Endothelial cell of umbilical vein (primary cell): ENCODE measurements at regions not wholly inside any gene's neighbourhood (a gene's known extent, or its start where the extent isn't known, plus 50 kb on each side); places are given as distances from the start of the nearest gene placed in this dataset.

Source experiments
- BruUV-seq: library from RNA; stranded (reverse); fragments of 400-500 nt; replicated peaks from 2 replicates; lab custom pipeline; 2021; lab: Mats Ljungman, UMichigan
- CTCF ChIA-PET: fragments of 300-600, 350-600 bp; sonication (Branson Sonifier 250); formaldehyde crosslinking; loops from one replicate; lab custom pipeline; 2021; ENCODE audit warnings: antibody characterized with exemption, inconsistent platforms; lab: Charles Lee
- POLR2A ChIA-PET: fragments of 300-600, 350-600 bp; sonication (Branson Sonifier 250); formaldehyde crosslinking; loops from one replicate; lab custom pipeline; 2021; ENCODE audit warnings: antibody characterized with exemption, inconsistent platforms; lab: Charles Lee
- DNase-seq: peaks from one replicate; pipeline ENCODE4 v3.0.0-alpha.2; 2011; ENCODE audit warnings: low read depth, low spot score
- FAIRE-seq: peaks from 2 replicates; lab custom pipeline; 2011; peaks lifted over from hg19 to GRCh38; lab: Jason Lieb, UNC
- H2AFZ ChIP-seq: 2 replicates; pipeline ENCODE4 v1.6.0; 2012; ENCODE audit warnings: low read depth, low read length, control low read depth, inconsistent platforms
- H3K27ac ChIP-seq: 2 replicates; pipeline ENCODE4 v1.5.1; 2011; ENCODE audit warnings: low read depth, mild to moderate bottlenecking, control low read depth, low read length, moderate library complexity; ENCODE audit not compliant: insufficient read depth
- H3K27me3 ChIP-seq, 2 experiments: 2 replicates each; pipeline versions ENCODE4 v1.6.0 to v1.6.1; 2011; ENCODE audit warnings: low read length in 2 of 2, mixed read lengths in 1 of 2; ENCODE audit not compliant: control insufficient read depth in 2 of 2, insufficient read depth in 2 of 2
- H3K36me3 ChIP-seq, 2 experiments: 2 replicates in 1 of 2; 3 replicates in 1 of 2; pipeline ENCODE4 v1.5.1; 2011; ENCODE audit warnings: low read length in 2 of 2, mild to moderate bottlenecking in 1 of 2, moderate library complexity in 1 of 2; ENCODE audit not compliant: control insufficient read depth in 2 of 2, insufficient read depth in 2 of 2; ENCODE audit errors: extremely low read depth in 1 of 2
- H3K4me1 ChIP-seq: 3 replicates; pipeline ENCODE4 v1.5.1; 2011; ENCODE audit warnings: mild to moderate bottlenecking, low read length; ENCODE audit not compliant: control insufficient read depth, insufficient read depth; ENCODE audit errors: extremely low read depth
- H3K4me2 ChIP-seq: 2 replicates; pipeline ENCODE4 v1.6.1; 2011; ENCODE audit warnings: low read length, control low read depth, mixed read lengths; ENCODE audit not compliant: insufficient read depth
- H3K4me3 ChIP-seq, 3 experiments: fragments of 200-600 bp in 1 of 3; sonication (generic), shearing (Covaris generic) in 1 of 3; replicated peaks in 1 of 3; 2 replicates each; pipeline ENCODE4 v1.5.1; 2011 to 2016; ENCODE audit warnings: control low read depth in 3 of 3, low read length in 3 of 3, mild to moderate bottlenecking in 2 of 3, inconsistent platforms in 1 of 3, low read depth in 1 of 3, moderate library complexity in 1 of 3; ENCODE audit not compliant: insufficient read depth in 1 of 3
- H3K79me2 ChIP-seq: 2 replicates; pipeline ENCODE4 v1.6.0; 2012; ENCODE audit warnings: low read length, inconsistent platforms; ENCODE audit not compliant: control insufficient read depth, insufficient read depth
- H3K9ac ChIP-seq: replicated peaks from 2 replicates; pipeline ENCODE3; 2011; ENCODE audit warnings: low read length, control low read depth; ENCODE audit not compliant: insufficient read depth; ENCODE audit errors: extremely low read depth
- H3K9me1 ChIP-seq: replicated peaks from 3 replicates; pipeline ENCODE4 v1.6.0; 2011; ENCODE audit warnings: mild to moderate bottlenecking, low read length; ENCODE audit not compliant: control insufficient read depth, insufficient read depth; ENCODE audit errors: extremely low read depth
- H3K9me3 ChIP-seq: replicated peaks from 2 replicates; pipeline ENCODE4 v1.5.1; 2012; ENCODE audit warnings: low read length, inconsistent platforms; ENCODE audit not compliant: control insufficient read depth, insufficient read depth
- H4K20me1 ChIP-seq: replicated peaks from 2 replicates; pipeline ENCODE3; 2011; ENCODE audit warnings: mild to moderate bottlenecking, low read length; ENCODE audit not compliant: control insufficient read depth, insufficient read depth; ENCODE audit errors: extremely low read depth
- CTCF ChIP-seq, 2 donors: IDR thresholded peaks; 1 replicate in 1 of 2; 2 replicates in 1 of 2; pipeline ENCODE4 v1.5.1; 2011; ENCODE audit warnings: low read length in 2 of 2, mild to moderate bottlenecking in 2 of 2, moderate library complexity in 2 of 2, control low read depth in 1 of 2, inconsistent platforms in 1 of 2, low read depth in 1 of 2; ENCODE audit not compliant: insufficient read depth in 1 of 2; ENCODE audit errors: extremely low read depth in 1 of 2
- EZH2 ChIP-seq: IDR thresholded peaks from 2 replicates; pipeline ENCODE4 v1.6.1; 2012; ENCODE audit warnings: borderline replicate concordance, low read depth, mild to moderate bottlenecking, moderate library complexity, low read length, inconsistent platforms; ENCODE audit not compliant: severe bottlenecking
- FOS ChIP-seq: IDR thresholded peaks from 2 replicates; pipeline ENCODE4 v1.6.1; 2011; ENCODE audit warnings: mild to moderate bottlenecking, low read length, moderate library complexity, borderline replicate concordance; ENCODE audit not compliant: insufficient read depth
- GATA2 ChIP-seq: IDR thresholded peaks from 2 replicates; pipeline ENCODE4 v1.7.0; 2011; ENCODE audit warnings: low read depth, mild to moderate bottlenecking, moderate library complexity, mixed read lengths, low read length; ENCODE audit not compliant: insufficient read length, insufficient read depth
- JUN ChIP-seq: IDR thresholded peaks from 2 replicates; pipeline ENCODE4 v1.6.1; 2011; ENCODE audit warnings: borderline replicate concordance, low read depth; ENCODE audit not compliant: insufficient read length, insufficient read depth
- MAX ChIP-seq: IDR thresholded peaks from 2 replicates; pipeline ENCODE4 v1.6.1; 2011; ENCODE audit not compliant: insufficient read depth, insufficient read length
- MYC ChIP-seq: IDR thresholded peaks from one replicate; pipeline ENCODE4 v1.6.1; 2011; ENCODE audit warnings: mild to moderate bottlenecking, low read depth, low read length
- POLR2A ChIP-seq: IDR thresholded peaks from 2 replicates; pipeline ENCODE4 v1.6.1; 2012; ENCODE audit warnings: low read depth, mild to moderate bottlenecking, control low read depth, low read length
- POLR2AphosphoS5 ChIP-seq: IDR thresholded peaks from 2 replicates; pipeline ENCODE4 v1.6.1; 2012; ENCODE audit warnings: low read depth, mild to moderate bottlenecking, control low read depth, low read length, moderate library complexity; ENCODE audit not compliant: insufficient read depth
- dilution Hi-C: fragments of 300-500 bp; cut with MboI; formaldehyde crosslinking; loops from one replicate; pipeline ENCODE4 v1.15.0; 2019; ENCODE audit warnings: low sequenced_read_pairs; ENCODE audit not compliant: extremely low pct_ligation_motif_present
- intact Hi-C: fragments of 100-400 bp; cut with micrococcal nuclease; formaldehyde crosslinking; loops from one replicate; pipeline ENCODE4 v1.10.0; 2022

GRCh38 chr13:58597552-58597951 lies 966.0 kb downstream of the PCDH17 start:
- H3K79me2 ChIP-seq = no peaks in the 10 kb centered on the region
- ChIA-PET POLR2A (no interaction called here), CTCF (no interaction called here)
- no peak overlapping the region for H3K27ac ChIP-seq
- H3K4me1 ChIP-seq = no peaks in the 10 kb centered on the region
- H3K9me3 ChIP-seq = no peaks in the 10 kb centered on the region
- intact Hi-C loops = no loop called here
- DNase-seq = no peak
- FAIRE-seq = no peak
- TF ChIP-seq CTCF (IDR thresholded peaks at IDR 0.05; ENCODE audit: extremely low read depth in 1 of 2, insufficient read depth in 1 of 2, low read depth in 1 of 2, low read length in 2 of 2) = no peak
- no peak for TF ChIP-seq JUN
- no peak for TF ChIP-seq EZH2
- no peak for TF ChIP-seq POLR2A
- TF ChIP-seq GATA2 = no peak
- H3K36me3 ChIP-seq = no peaks in the 10 kb centered on the region
- no peaks in the 10 kb centered on the region for H3K27me3 ChIP-seq
- no peak overlapping the region for H3K9ac ChIP-seq
- dilution Hi-C loops = no loop called here
- no peak overlapping the region for H3K4me2 ChIP-seq
- BruUV-seq = no TSS peak
- H3K9me1 ChIP-seq = no peaks in the 10 kb centered on the region
- no peaks in the 10 kb centered on the region for H4K20me1 ChIP-seq
- H3K4me3 ChIP-seq = no peak overlapping the region
- H2AFZ ChIP-seq = no peak overlapping the region

GRCh38 chr13:58598241-58598640 lies 966.7 kb downstream of the PCDH17 start:
- Histone ChIP-seq H3K27me3 (no peaks in the 10 kb centered on the region), H4K20me1 (no peaks in the 10 kb centered on the region), H3K79me2 (no peaks in the 10 kb centered on the region), H3K9me1 (no peaks in the 10 kb centered on the region), H3K9me3 (no peaks in the 10 kb centered on the region), H2AFZ (no peak overlapping the region), H3K4me1 (no peaks in the 10 kb centered on the region), H3K4me2 (no peak overlapping the region), H3K9ac (no peak overlapping the region), H3K4me3 (no peak overlapping the region), H3K36me3 (no peaks in the 10 kb centered on the region), H3K27ac (no peak overlapping the region)
- dilution Hi-C loops (no loop called here), intact Hi-C loops (no loop called here)
- DNase-seq (no peak), FAIRE-seq (no peak)
- CTCF ChIA-PET = no interaction called here
- BruUV-seq = no TSS peak
- POLR2A ChIA-PET = no interaction called here
- TF ChIP-seq EZH2 (no peak), CTCF (IDR thresholded peaks at IDR 0.05; ENCODE audit: extremely low read depth in 1 of 2, insufficient read depth in 1 of 2, low read depth in 1 of 2, low read length in 2 of 2) (no peak), GATA2 (no peak), JUN (no peak), MAX (no peak), POLR2AphosphoS5 (no peak), POLR2A (no peak), FOS (no peak), MYC (no peak)
